Thyroid gland (tissue), 4 donors: ENCODE measurements at regions not wholly inside any gene's neighbourhood (a gene's known extent, or its start where the extent isn't known, plus 50 kb on each side); places are given as distances from the start of the nearest gene placed in this dataset.

Experiments used
- CTCF ChIP-seq, 6 experiments: fragments of 200-600 bp in 3 of 6; fragments of 450-650 bp in 3 of 6; sonication (generic) in 3 of 6; IDR thresholded peaks; one replicate each; pipeline ENCODE4 v1.5.1; 2016 to 2019; ENCODE audit warnings: antibody characterized with exemption in 6 of 6, mild to moderate bottlenecking in 2 of 6, inconsistent platforms in 1 of 6, moderate library complexity in 1 of 6
- POLR2A ChIP-seq, 2 donors: fragments of 450-650 bp; IDR thresholded peaks; one replicate each; pipeline ENCODE4 v1.6.1; 2017; ENCODE audit warnings: antibody characterized with exemption in 2 of 2, mild to moderate bottlenecking in 2 of 2, moderate library complexity in 1 of 2

- TF ChIP-seq POLR2A (IDR thresholded peaks at IDR 0.05) (no peak), CTCF (IDR thresholded peaks at IDR 0.05) (no peak)
Measured at GRCh38 chr2:52264488-52264887, 1232.6 kb upstream of the NRXN1 start.
